GM19238 (cell line): ENCODE measurements at regions not wholly inside any gene's neighbourhood (a gene's known extent, or its start where the extent isn't known, plus 50 kb on each side); places are given as distances from the start of the nearest gene placed in this dataset.

ENCODE experiments used
- DNase-seq: peaks from one replicate; pipeline ENCODE4 v3.0.0; 2011; ENCODE audit warnings: low spot score; ENCODE audit not compliant: insufficient read length

- DNase-seq, result no peak
These were observed 711.2 kb upstream of the NDST4 start for GRCh38 chr4:115824630-115825029.

DNA sequence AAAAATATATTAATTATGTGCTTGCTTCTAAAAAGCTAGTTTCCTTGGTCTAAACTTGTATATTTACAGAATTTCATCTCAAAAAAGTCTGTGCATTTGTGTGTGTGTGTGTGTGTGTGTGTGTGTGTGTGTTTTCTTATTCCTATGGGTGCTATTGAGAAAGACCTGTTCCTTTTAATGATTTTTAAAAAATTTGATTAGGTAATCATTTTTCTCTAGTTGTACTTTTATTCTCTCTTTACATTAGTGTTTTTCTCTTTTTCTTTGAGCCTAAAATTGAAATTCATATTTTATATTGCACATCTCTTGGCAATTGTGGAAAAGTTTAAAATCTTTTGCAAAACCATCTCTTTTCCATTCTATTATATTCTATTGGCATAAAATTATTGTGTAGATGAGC, 690.4 kb upstream of the NDST4 start:
- no peak for DNase-seq

GRCh38 chr4:115790812-115791211, 677.4 kb upstream of the NDST4 start:
- no peak for DNase-seq

DNA sequence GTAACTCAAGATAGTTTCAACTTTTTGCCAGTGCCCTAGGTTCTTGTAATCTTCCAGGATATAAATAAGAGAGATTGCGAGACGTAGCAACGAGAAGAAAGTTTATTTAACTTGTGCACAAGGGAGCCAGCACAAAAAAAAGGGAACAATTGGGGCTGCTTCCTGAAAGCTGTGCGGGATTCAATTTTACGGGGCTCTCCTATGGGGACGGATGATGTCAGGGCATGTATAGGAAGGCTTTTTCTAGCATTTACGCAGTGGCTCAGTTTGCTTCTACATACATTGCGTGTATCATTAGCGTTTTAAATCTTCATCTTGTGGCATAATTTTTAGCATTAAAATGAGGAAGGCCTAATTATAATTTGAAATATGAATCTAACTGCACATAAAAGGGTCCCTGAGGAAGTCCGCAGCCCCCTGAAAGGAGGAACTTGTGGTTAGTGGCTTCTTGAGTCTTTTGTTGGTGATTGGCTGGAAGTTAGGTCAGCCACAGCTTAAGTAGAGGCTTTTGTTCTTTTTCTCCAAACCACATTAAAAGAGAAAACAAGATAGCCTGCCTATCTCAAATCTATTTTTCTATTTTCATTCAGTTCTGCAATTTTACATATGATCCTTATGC, 668.2 kb upstream of the NDST4 start:
- DNase-seq, result no peak

- no peak for DNase-seq
These were observed 667.4 kb upstream of the NDST4 start for GRCh38 chr4:115780835-115781234.

DNA sequence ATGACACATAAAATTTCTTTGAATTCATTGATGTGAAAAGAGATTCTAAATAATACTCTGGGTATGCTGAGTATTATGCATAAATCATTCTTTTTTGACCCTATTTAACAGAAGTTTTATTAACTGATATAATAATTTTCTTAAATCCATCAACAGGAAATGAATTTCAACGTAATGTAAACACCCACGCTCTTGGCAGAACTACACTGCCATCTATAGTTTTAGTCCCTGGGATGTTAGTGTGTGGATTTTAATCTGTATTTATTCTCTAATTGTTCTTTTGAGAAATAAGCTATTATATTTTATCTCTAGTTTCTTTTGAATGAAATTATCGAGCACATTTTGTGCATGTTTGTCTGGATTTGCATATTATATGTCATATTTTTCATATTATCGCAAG, 666.8 kb upstream of the NDST4 start:
- no peak for DNase-seq

DNA sequence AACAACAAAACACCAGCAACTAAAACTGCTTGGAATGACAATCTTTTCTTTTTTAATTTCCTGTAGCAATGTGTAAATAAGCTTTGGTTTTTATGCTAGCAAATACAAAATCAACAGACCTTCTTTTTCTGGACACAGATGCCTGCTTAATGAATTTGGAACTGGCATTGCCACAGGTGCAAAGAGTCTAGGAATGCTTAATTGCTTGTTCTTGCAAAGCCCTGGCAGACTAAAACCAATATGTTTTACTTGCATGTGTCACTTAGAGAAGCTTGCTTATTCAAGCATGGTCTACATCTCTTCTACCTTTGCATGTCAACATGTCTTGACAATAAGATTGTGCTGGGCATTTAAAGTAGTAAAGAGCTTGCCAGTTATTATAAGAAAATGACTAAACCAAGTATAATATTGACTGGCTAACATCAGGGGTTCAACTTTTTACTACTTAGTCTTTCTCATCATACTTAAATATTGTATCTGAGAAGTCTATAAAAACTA, 656.7 kb upstream of the NDST4 start:
- DNase-seq, result no peak

- no peak for DNase-seq
These were observed 656.0 kb upstream of the NDST4 start for GRCh38 chr4:115769396-115769795.

DNA sequence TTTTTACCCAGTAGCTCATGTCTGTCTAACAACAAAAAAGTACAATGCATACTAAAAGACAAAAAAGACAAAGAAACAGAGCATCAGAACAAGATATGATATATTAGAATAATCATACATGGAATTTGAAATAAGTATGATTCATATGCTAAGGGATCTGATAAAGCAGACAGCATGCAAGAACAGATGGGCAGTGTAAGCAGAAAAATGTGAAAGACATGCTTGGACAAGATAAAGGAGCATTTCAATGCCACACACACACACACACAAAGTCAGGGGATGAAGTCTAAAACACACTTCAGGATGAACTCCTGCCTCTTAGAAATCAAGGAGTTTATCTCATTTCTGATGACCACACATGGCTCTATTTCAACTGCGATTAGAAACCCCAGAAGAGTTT, 649.6 kb upstream of the NDST4 start:
- no peak for DNase-seq

- DNase-seq, result no peak
These were observed 645.8 kb upstream of the NDST4 start for GRCh38 chr4:115759231-115759630.

GRCh38 chr4:115749404-115749803, 636.0 kb upstream of the NDST4 start:
- DNase-seq, result no peak

GRCh38 chr4:115740806-115741205, 627.4 kb upstream of the NDST4 start:
- no peak for DNase-seq

DNA sequence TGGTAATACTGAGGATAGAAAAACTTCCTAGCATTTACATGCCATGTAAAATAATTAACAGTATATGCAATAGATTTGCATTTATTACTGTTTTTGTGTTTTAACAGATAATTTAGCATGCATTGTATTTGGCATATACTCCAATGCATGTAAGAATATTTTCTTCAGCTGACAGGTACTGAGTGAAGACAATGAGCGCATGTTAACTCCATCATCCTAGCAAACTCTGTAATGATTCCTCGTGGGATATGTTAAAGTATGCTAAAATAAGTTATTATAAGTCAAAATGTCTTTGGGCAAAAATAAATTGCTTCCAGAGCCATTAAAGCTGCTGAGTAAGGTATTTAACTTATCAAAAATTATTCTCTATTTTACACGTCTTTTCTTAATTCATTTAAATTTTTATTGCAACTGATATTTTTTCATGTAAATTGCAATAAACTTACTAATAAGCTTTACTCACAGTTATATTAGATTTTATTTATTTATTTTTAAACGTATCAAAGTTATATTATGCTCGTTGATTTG, 616.4 kb upstream of the NDST4 start:
- DNase-seq, result no peak

GRCh38 chr4:115723621-115724020, 610.2 kb upstream of the NDST4 start:
- DNase-seq, result no peak

DNA sequence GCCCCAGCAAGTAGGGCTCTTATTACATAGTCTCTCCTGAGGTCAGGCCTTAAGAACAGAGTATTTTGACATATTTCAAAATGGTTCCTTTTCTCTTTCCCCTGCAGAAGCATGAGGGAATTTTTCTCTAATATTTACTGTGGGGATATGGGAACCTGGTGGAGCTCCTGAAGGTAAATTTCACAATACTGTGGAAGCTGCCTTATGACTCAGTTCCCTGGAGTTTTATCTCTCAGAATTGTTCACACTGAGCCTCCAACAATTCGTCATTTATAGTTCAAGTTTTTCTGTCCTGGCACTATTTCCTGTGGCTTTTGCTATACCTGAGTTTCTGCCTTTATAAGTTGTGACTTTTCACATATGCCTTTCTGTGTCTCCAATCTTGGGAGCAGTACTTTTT, 607.2 kb upstream of the NDST4 start:
- DNase-seq, result no peak

DNA sequence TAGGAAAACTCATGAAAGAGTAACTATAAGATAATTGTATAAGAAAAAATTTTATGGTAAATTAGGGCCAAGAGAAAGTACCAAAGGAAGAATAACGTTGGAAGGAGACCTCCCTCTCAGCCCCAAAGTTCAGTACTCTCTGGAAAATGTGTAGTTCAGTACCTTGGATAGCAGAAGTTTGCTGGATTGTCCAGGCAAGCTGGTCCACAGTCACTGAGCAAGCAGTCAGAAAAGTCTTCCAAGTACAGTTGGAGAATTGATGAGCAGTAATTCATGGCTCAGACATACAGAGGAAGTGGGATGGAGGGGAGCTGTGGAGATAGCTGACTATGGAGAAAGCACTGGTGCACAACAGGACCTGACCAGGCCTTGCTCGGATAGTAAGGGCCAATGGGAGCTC, 598.2 kb upstream of the NDST4 start:
- no peak for DNase-seq

DNA sequence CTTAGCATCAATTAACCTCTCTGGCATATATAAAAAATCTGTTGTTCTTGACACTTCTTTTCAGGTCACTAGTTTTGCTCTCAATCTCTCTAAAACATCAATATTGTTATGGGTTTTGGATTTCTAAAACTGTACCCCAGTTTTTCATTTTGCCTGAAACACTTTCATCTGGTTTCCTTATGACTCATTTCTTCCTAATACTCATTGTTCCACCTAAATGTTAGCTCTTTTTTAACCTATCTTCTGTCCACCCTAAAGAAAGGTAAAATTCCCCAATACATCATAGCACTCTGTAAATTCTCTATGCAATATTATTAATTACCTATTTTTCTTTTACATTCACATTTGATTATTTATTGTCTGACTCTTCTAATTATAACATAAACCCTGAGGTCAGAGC, 575.5 kb upstream of the NDST4 start:
- no peak for DNase-seq

- no peak for DNase-seq
These were observed 573.8 kb upstream of the NDST4 start for GRCh38 chr4:115687052-115687755.

GRCh38 chr4:115678425-115678941, 565.1 kb upstream of the NDST4 start:
- DNase-seq, result no peak

DNA sequence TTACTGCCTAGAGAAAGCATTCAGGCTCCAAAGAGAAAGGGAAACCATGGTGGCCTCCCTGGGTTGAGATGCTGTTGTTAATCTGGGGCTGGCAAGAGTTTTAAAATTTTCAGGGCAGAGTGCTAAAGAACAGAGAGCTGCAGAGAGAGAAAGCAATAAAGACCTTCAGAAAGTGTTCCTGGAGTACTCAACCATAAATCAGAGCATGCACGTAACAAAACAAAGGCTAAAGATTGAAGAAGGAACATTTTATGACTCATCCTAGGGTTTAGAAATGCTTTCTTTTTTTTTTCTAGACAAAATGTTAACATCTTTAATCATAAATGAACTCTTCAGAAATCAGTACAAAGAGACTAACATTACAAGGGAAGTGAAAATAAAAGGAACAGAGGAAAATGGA, 562.3 kb upstream of the NDST4 start:
- no peak for DNase-seq

DNA sequence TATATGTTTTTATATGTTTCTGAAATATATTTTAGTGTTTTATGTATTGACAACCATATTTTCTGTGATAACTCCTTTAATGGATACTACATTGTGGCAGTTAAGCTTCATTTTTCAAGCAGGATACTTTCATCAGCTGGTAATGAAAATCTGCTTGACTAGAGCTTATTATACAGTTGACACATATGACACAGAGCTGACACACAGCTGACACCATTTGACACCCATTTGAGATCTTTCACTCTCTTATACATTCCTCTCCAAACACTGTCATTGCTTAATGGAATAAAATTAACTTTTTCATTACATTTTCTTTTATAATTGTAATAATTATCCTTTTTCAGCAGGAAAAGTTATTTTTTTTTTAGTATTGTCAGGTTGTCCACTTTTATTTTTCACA, 561.1 kb upstream of the NDST4 start:
- no peak for DNase-seq

- DNase-seq, result no peak
These were observed 558.2 kb upstream of the NDST4 start for GRCh38 chr4:115671581-115671980.

DNA sequence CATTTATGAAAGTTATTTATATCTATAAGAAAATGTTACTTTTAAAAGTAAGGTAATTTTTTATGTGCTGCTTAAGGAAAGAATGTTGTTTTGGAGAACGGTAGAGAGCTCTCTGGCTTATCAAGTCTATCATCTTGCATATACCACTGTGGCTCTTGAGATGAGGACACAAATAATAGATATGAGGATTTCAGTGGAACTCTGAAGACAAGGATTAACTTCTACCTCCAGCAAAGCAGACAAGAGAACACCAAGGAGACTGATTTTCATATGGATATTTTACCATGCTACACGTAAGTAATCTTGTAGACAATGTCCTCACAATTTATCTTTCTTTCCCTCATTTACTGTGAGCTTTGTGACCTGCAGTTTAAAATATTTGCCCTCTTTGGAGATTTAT, 557.5 kb upstream of the NDST4 start:
- DNase-seq, result no peak
